ENCODE measurements at regions not wholly inside any gene's neighbourhood (a gene's known extent, or its start where the extent isn't known, plus 50 kb on each side); places are given as distances from the start of the nearest gene placed in this dataset.

GRCh38 chr3:187966636-187967406 lies 187.1 kb upstream of the LPP start (continued):
- TF ChIP-seq REST (IDR thresholded peaks at IDR 0.05; ENCODE audit: low read depth, low read length) = no peak

- Histone ChIP-seq H4K20me1 (ENCODE audit: insufficient read depth) (no peaks in the 10 kb centered on the region), H3K4me1 (ENCODE audit: control insufficient read depth in 1 of 2, insufficient read depth in 2 of 2, low read depth in 1 of 2, low read length in 1 of 2) (no peaks in the 10 kb centered on the region), H3K9ac (no peak overlapping the region), H3K4me2 (no peak overlapping the region), H3F3A (replicated peaks; ENCODE audit: insufficient read depth) (peaks cover 8% of the 10 kb centered on the region), H3K27me3 (ENCODE audit: insufficient read depth) (no peaks in the 10 kb centered on the region), H3K4me3 (ENCODE audit: low read depth in 2 of 2, low read length in 1 of 2) (no peak overlapping the region), H2AFZ (ENCODE audit: low read depth) (no peak overlapping the region), H3K9me3 (no peaks in the 10 kb centered on the region), H3K9me2 (no peaks in the 10 kb centered on the region), H3K27ac (ENCODE audit: low read depth in 2 of 2, low read length in 1 of 2) (no peak overlapping the region), H3K36me3 (replicated peaks in 1 of 2; ENCODE audit: control insufficient read depth in 1 of 2, insufficient read depth in 2 of 2, low read length in 1 of 2) (no peaks in the 10 kb centered on the region), H3K79me2 (ENCODE audit: insufficient read depth) (no peaks in the 10 kb centered on the region)
- WGBS (ENCODE audit: low lambda C conversion rate) = 35% methylated on average over 5 of the region's 5 CpGs
- no peak for DNase-seq
- CTCF ChIA-PET = no interaction called here
- POLR2A ChIA-PET = no interaction called here
- TF ChIP-seq PBX3 (IDR thresholded peaks at IDR 0.05) = peak; percentile 70
- TF ChIP-seq SMC3 (IDR thresholded peaks at IDR 0.05; ENCODE audit: low read depth, low read length) = no peak
- peak; percentile 67 for TF ChIP-seq TCF12 (IDR thresholded peaks at IDR 0.05)
- no peak for TF ChIP-seq ZBTB33 (IDR thresholded peaks at IDR 0.05; ENCODE audit: borderline replicate concordance, low read depth)
- no peak for TF ChIP-seq RAD21 (IDR thresholded peaks at IDR 0.05; ENCODE audit: low read length)
- TF ChIP-seq EP300 (IDR thresholded peaks at IDR 0.05; ENCODE audit: borderline replicate concordance in 1 of 2, low read depth in 1 of 2, low read length in 1 of 2) = peak in 1 of 2 experiments; percentile 37; a peak in 1 of 4 replicates
- no peak for TF ChIP-seq NRF1 (IDR thresholded peaks at IDR 0.05; ENCODE audit: low read depth, low read length)
- TF ChIP-seq SIN3A (IDR thresholded peaks at IDR 0.05; ENCODE audit: borderline replicate concordance, low read depth, low read length) = no peak
- TF ChIP-seq NFIC (IDR thresholded peaks at IDR 0.05; ENCODE audit: borderline replicate concordance) = peak; percentile 49
- no peak for TF ChIP-seq GATA2 (CRISPR knock-in tag; IDR thresholded peaks at IDR 0.05)
- no peak for TF ChIP-seq USF2 (IDR thresholded peaks at IDR 0.05; ENCODE audit: borderline replicate concordance, low read depth, low read length)
- TF ChIP-seq REST (IDR thresholded peaks at IDR 0.05; ENCODE audit: low read depth, low read length) = no peak
- TF ChIP-seq FOXM1 (IDR thresholded peaks at IDR 0.05; ENCODE audit: low read depth) = no peak
- TF ChIP-seq TAF1 (IDR thresholded peaks at IDR 0.05; ENCODE audit: borderline replicate concordance, low read depth, low read length) = no peak
- TF ChIP-seq IRF3 (IDR thresholded peaks at IDR 0.05; ENCODE audit: low read depth, low read length) = no peak
- no peak for TF ChIP-seq MAX (IDR thresholded peaks at IDR 0.05; ENCODE audit: low read depth)
- no peak for TF ChIP-seq ELF1 (IDR thresholded peaks at IDR 0.05)
Measured at GRCh38 chr3:187967993-187968392, 186.0 kb upstream of the LPP start.

Data from SK-N-SH (cell line).